Cardiac fibroblast (primary cell): ENCODE measurements at regions not wholly inside any gene's neighbourhood (a gene's known extent, or its start where the extent isn't known, plus 50 kb on each side); places are given as distances from the start of the nearest gene placed in this dataset.

Experiments used
- DNase-seq, 2 donors: peaks; one replicate each; pipeline versions ENCODE4 v3.0.0 to v3.0.0-alpha.2; 2010; ENCODE audit warnings: low read depth in 2 of 2
- H3K4me3 ChIP-seq, 2 donors: replicated peaks in 1 of 2; 1 replicate in 1 of 2; 2 replicates in 1 of 2; pipeline ENCODE4 v1.5.1; 2011; ENCODE audit warnings: low read depth in 2 of 2, low read length in 2 of 2, mild to moderate bottlenecking in 2 of 2, moderate library complexity in 1 of 2
- CTCF ChIP-seq: IDR thresholded peaks from one replicate; pipeline ENCODE4 v1.5.1; 2011; ENCODE audit warnings: low read depth, mild to moderate bottlenecking, low read length, inconsistent platforms

GRCh38 chr16:73771196-73772064 is 525.2 kb upstream of the PSMD7 start:
- DNase-seq, result peak in 1 of 2 donors; percentile 22
- no peak overlapping the region for H3K4me3 ChIP-seq
- no peak for TF ChIP-seq CTCF

DNA sequence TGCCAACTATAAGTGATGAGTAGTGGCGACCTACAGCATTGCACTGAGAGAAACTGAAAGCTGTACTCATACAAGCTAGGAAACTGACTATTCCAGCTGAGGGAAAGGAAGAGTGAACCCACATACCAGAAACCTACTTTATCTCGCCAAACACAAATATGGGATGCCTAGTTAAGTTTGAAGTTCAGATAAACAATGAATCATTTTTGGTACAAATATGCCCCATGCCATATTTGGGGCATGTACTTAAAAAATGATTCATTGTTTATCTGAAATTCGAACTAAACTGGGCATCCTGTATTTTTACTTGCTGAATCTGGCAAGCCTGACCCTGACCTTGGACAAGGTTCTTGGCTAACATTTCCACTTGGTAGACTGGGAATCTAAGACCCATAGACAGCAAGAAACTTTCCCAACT is 527.8 kb upstream of the PSMD7 start:
- no peak overlapping the region for H3K4me3 ChIP-seq
- no peak for TF ChIP-seq CTCF
- DNase-seq, result peak; percentile 8 to 68

DNA sequence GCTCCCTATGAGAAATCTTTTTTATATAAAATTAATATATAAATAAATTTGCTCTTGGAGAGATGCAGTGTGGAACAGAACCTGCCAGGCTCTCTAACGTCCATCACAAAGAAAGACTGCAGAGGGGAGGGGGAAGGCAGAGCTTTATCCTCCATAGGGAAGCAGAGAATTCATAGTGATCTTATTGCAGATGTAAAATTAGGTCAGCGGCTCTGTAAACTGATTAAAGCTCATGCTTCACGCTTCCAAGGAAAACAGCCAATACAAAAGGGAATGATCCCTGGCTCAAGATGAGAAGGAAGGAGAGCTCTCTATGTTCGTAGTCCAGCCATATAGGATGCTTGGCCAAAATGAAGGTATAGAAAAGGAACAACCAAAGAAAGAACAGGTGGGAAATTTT is 532.3 kb upstream of the PSMD7 start:
- no peak for TF ChIP-seq CTCF
- no peak for DNase-seq
- no peak overlapping the region for H3K4me3 ChIP-seq

GRCh38 chr16:73756289-73757178 is 540.1 kb upstream of the PSMD7 start:
- no peak overlapping the region for H3K4me3 ChIP-seq
- TF ChIP-seq CTCF, result no peak
- DNase-seq, result no peak

DNA sequence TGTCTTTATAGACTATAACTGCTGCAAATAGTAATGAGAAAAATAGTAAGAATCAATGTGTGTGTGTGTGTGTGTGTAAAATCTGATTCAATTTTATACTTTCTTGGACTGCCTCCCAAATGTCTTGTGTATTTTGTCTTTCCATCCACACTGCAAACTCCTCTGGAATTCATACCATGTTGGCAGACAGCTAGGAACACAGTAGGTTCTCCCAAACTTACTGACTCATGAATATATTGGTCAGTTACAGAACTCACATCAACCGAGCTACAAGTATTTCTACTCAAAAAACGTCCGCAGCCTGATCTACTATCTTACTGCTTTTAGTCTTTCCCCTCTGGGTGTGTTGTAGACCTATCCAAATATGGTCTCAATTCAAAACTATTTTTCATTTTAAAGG is 542.7 kb upstream of the PSMD7 start:
- no peak for DNase-seq
- TF ChIP-seq CTCF, result no peak
- no peak overlapping the region for H3K4me3 ChIP-seq

DNA sequence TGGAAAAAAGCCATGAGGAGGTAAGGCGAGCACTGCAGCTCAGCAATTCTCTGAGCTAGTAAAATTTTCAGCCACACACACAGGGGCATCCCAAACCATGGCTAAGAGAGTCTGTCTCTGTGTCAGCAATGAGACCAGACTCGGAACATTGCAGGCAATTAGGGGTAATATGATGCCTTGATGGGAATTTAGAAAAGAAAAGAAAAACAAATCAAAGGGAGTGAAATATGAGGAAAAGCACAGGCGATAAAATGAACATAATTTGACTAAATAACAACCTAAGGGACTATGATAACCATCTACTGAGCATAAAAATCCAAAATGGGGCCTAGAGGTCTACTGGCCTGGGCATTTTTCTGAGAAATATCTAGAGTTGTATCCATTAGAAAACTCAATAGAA is 546.0 kb upstream of the PSMD7 start:
- H3K4me3 ChIP-seq, result no peak overlapping the region
- no peak for TF ChIP-seq CTCF
- no peak for DNase-seq
